ENCODE measurements at regions not wholly inside any gene's neighbourhood (a gene's known extent, or its start where the extent isn't known, plus 50 kb on each side); places are given as distances from the start of the nearest gene placed in this dataset.
A peak's percentile ranks its signal among the peaks of the same experiment; 100 is the strongest.
"Not testable (repeated sequence)": the region's sequence is repeated elsewhere in the genome, so short reads cannot be mapped to it uniquely, and the experiment has no call there.

DNA sequence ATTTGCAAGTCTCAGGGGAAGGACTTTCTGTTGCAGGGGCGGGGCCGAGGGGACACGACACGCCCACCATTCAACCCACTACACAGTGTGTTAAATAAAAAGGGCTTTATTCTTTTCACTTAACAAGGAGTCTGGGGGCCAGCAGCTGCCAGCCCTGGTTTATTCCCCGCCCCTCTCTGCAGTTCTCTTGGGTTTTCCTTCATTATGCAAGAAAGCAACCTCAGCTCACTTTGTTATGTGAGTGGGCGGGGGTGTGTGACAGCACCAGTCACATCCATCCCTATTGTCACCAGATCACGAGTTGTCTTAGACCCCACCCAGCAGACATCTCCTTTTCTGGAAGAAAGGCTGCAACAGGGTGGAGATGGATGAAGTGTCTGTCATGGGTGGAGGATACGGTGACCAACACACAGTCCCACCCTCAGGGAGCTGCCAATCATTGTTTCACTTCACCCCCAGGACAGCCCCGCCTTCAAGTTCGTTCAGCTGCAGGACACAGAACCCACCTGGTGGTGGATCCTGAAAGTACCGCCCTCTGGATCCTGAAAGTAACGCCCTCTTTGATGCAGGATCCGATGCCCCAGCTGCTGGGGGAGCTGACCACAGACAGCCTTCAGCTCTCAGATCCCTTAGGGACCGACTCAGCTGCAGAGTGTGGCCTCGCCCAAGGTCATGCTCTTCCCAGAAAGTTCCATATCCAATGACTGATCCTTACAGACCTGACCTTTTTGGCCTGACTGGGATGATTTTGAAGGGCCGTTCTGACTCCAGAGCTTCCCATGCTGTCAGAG, 79.6 kb downstream of the SMIM20 start (continued):
- TF ChIP-seq, protein P1, sequence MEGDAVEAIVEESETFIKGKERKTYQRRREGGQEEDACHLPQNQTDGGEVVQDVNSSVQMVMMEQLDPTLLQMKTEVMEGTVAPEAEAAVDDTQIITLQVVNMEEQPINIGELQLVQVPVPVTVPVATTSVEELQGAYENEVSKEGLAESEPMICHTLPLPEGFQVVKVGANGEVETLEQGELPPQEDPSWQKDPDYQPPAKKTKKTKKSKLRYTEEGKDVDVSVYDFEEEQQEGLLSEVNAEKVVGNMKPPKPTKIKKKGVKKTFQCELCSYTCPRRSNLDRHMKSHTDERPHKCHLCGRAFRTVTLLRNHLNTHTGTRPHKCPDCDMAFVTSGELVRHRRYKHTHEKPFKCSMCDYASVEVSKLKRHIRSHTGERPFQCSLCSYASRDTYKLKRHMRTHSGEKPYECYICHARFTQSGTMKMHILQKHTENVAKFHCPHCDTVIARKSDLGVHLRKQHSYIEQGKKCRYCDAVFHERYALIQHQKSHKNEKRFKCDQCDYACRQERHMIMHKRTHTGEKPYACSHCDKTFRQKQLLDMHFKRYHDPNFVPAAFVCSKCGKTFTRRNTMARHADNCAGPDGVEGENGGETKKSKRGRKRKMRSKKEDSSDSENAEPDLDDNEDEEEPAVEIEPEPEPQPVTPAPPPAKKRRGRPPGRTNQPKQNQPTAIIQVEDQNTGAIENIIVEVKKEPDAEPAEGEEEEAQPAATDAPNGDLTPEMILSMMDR (IDR thresholded peaks at IDR 0.05 in 2 of 3, conservative IDR thresholded peaks at IDR 0.05 in 1 of 3; ENCODE audit: control insufficient read depth in 2 of 3, extremely low read depth in 1 of 3, insufficient read depth in 1 of 3, low read depth in 3 of 3, low read length in 3 of 3): peak; percentile 28 to 41 (median 35); a peak in 5 of 6 replicates
- TF ChIP-seq SRF (IDR thresholded peaks at IDR 0.05; ENCODE audit: low read depth in 2 of 2, low read length in 2 of 2): 0 out of 4 replicates have a peak, but pooled peaks of 1 of the 2 experiments have one; percentile 34
- TF ChIP-seq NR2F1 (conservative IDR thresholded peaks at IDR 0.05): 0 out of 2 replicates have a peak, but pooled peaks have one; percentile 9
- peak; percentile 52 for TF ChIP-seq RAD21 (IDR thresholded peaks at IDR 0.05; ENCODE audit: insufficient read depth, low read depth, low read length)
- TF ChIP-seq, protein P2, sequence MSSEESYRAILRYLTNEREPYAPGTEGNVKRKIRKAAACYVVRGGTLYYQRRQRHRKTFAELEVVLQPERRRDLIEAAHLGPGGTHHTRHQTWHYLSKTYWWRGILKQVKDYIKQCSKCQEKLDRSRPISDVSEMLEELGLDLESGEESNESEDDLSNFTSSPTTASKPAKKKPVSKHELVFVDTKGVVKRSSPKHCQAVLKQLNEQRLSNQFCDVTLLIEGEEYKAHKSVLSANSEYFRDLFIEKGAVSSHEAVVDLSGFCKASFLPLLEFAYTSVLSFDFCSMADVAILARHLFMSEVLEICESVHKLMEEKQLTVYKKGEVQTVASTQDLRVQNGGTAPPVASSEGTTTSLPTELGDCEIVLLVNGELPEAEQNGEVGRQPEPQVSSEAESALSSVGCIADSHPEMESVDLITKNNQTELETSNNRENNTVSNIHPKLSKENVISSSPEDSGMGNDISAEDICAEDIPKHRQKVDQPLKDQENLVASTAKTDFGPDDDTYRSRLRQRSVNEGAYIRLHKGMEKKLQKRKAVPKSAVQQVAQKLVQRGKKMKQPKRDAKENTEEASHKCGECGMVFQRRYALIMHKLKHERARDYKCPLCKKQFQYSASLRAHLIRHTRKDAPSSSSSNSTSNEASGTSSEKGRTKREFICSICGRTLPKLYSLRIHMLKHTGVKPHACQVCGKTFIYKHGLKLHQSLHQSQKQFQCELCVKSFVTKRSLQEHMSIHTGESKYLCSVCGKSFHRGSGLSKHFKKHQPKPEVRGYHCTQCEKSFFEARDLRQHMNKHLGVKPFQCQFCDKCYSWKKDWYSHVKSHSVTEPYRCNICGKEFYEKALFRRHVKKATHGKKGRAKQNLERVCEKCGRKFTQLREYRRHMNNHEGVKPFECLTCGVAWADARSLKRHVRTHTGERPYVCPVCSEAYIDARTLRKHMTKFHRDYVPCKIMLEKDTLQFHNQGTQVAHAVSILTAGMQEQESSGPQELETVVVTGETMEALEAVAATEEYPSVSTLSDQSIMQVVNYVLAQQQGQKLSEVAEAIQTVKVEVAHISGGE (CRISPR knock-in tag; IDR thresholded peaks at IDR 0.05): no peak

DNA sequence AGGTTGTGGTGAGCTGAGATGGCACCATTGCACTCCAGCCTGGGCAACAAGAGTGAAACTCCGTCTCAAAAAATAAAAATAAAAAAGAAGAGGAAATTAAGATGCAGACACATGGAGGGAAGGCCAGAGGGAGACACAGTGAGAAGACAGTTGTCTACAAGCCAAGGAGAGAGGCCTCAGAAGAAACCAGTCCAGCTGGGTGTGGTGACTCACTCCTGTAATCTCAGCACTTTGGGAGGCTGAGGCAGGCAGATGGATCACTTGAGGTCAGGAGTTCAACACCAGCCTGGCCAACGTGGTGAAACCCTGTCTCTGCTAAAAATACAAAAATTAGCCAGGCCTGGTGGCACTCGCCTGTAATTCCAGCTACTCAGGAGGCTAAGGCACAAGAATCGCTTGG, 80.6 kb downstream of the SMIM20 start:
- H3K36me3 ChIP-seq (ENCODE audit: control insufficient read depth in 2 of 2, insufficient read depth in 2 of 2, low read length in 1 of 2); H3K4me3 ChIP-seq; intact Hi-C loops (cut with micrococcal nuclease; ENCODE audit: unreplicated experiment); in situ Hi-C loops (cut with MboI); H4K20me1 ChIP-seq (ENCODE audit: control insufficient read depth, insufficient read depth); H3K9ac ChIP-seq (ENCODE audit: control insufficient read depth, insufficient read depth, low read length); FAIRE-seq; ATAC-seq; SMC1A ChIA-PET (ENCODE audit: uncharacterized antibody, unreplicated experiment); H3K79me2 ChIP-seq (ENCODE audit: control insufficient read depth, insufficient read depth, low read length); POLR2A ChIA-PET; BruUV-seq (replicated peaks); DNase-seq (ENCODE audit: low read depth, low spot score); H2AFZ ChIP-seq (ENCODE audit: control insufficient read depth, low read depth, low read length); H3K27me3 ChIP-seq (replicated peaks in 1 of 2; ENCODE audit: control insufficient read depth in 2 of 2, insufficient read depth in 2 of 2, low read length in 1 of 2); H3K4me2 ChIP-seq (ENCODE audit: control insufficient read depth, insufficient read depth); H3K4me1 ChIP-seq (ENCODE audit: control insufficient read depth, insufficient read depth, low read length); H3K9me3 ChIP-seq (replicated peaks; ENCODE audit: control insufficient read depth, insufficient read depth, low read length); H3K27ac ChIP-seq (ENCODE audit: control insufficient read depth, insufficient read depth): not testable (repeated sequence)
- RAD21 ChIA-PET (ENCODE audit: unreplicated experiment): interaction anchor here (0.7 to 0.9 kb wide), 2 partner anchors 68 to 135 kb away, joined by 3 read pairs; no protein-coding TSS in a partner anchor
- CTCF ChIA-PET: interaction anchor here (0.7 to 1.6 kb wide), 4 partner anchors 15 to 159 kb away, joined by 3 to 5 read pairs (median 4); no protein-coding TSS in a partner anchor
- 61% methylated on average over 4 of the region's 4 CpGs for WGBS (ENCODE audit: insufficient coverage, insufficient replicate concordance, low lambda C conversion rate, missing lambda C conversion rate)
